ENCODE measurements at regions not wholly inside any gene's neighbourhood (a gene's known extent, or its start where the extent isn't known, plus 50 kb on each side); places are given as distances from the start of the nearest gene placed in this dataset.

DNA sequence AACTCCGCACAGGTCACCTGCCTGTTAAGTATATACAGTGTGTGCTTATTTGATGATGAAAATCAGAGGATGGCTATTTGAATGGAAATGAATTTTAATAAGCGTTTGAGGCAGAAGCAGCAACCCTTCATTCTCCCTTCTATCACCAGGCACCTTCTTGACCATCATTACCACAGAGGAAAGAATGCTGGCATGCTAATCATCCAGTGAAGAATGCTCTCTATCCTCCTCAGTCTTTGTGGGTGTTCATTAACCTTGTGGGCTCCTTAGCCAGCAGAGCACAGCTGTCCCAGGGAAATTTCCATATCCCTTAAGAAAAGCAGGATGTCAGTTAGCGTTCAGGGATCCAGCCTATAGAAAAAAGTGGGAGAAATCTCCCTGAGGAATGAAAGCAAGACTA is 428.0 kb upstream of the CAMK1G start:
- H2BK5ac ChIP-seq (ENCODE audit: low read depth, low read length, poor library complexity) = no peak overlapping the region
- H2BK120ac ChIP-seq (ENCODE audit: insufficient read depth, low read length, poor library complexity) = no peak overlapping the region
- no peak overlapping the region for H4K8ac ChIP-seq (ENCODE audit: low read depth, low read length)
- no peaks in the 10 kb centered on the region for H3K79me2 ChIP-seq (ENCODE audit: control insufficient read depth, insufficient read depth, low read length, poor library complexity)
- H4K91ac ChIP-seq (ENCODE audit: low read depth, low read length) = no peak overlapping the region
- H2AK5ac ChIP-seq (ENCODE audit: low read length) = no peak overlapping the region
- H3K36me3 ChIP-seq (ENCODE audit: control insufficient read depth in 1 of 2, insufficient read depth in 2 of 2, low read length in 2 of 2) = no peaks in the 10 kb centered on the region
- no peak overlapping the region for H3K14ac ChIP-seq (ENCODE audit: low read length)
- H3K79me1 ChIP-seq (ENCODE audit: low read length) = no peaks in the 10 kb centered on the region
- no peak overlapping the region for H3K4me3 ChIP-seq (ENCODE audit: low read depth, low read length)
- no peak overlapping the region for H3K4ac ChIP-seq (ENCODE audit: low read depth, low read length)
- no peak overlapping the region for H3K9ac ChIP-seq (ENCODE audit: low read length)
- H3K23ac ChIP-seq (ENCODE audit: low read length) = no peak overlapping the region
- no peaks in the 10 kb centered on the region for H3K4me1 ChIP-seq (ENCODE audit: control insufficient read depth in 1 of 2, insufficient read depth in 2 of 2, low read length in 2 of 2)
- H4K12ac ChIP-seq (ENCODE audit: low read depth, low read length) = no peak overlapping the region
- no peaks in the 10 kb centered on the region for H3K9me3 ChIP-seq (ENCODE audit: insufficient read depth, low read depth, low read length)
- H3K27me3 ChIP-seq (ENCODE audit: insufficient read depth, low read length) = no peaks in the 10 kb centered on the region
- no peak overlapping the region for H2BK12ac ChIP-seq (ENCODE audit: low read length)
- peak in 1 of 2 donors; percentile 51 for DNase-seq
- no peak overlapping the region for H3K27ac ChIP-seq (ENCODE audit: low read depth, low read length)
- H2AFZ ChIP-seq (ENCODE audit: insufficient read depth, low read length, poor library complexity) = no peak overlapping the region
- WGBS (ENCODE audit: extremely low coverage, insufficient coverage, insufficient read length) = no CpG with 5 or more reads among the region's 3 CpGs
- no peak overlapping the region for H3K4me2 ChIP-seq (ENCODE audit: low read length)
- no peak overlapping the region for H3K18ac ChIP-seq (ENCODE audit: low read length)

GRCh38 chr1:209156991-209157390 is 426.5 kb upstream of the CAMK1G start:
- no peak overlapping the region for H3K4me2 ChIP-seq (ENCODE audit: low read length)
- WGBS (ENCODE audit: extremely low coverage, insufficient coverage, insufficient read length) = no CpG with 5 or more reads among the region's 4 CpGs

DNA sequence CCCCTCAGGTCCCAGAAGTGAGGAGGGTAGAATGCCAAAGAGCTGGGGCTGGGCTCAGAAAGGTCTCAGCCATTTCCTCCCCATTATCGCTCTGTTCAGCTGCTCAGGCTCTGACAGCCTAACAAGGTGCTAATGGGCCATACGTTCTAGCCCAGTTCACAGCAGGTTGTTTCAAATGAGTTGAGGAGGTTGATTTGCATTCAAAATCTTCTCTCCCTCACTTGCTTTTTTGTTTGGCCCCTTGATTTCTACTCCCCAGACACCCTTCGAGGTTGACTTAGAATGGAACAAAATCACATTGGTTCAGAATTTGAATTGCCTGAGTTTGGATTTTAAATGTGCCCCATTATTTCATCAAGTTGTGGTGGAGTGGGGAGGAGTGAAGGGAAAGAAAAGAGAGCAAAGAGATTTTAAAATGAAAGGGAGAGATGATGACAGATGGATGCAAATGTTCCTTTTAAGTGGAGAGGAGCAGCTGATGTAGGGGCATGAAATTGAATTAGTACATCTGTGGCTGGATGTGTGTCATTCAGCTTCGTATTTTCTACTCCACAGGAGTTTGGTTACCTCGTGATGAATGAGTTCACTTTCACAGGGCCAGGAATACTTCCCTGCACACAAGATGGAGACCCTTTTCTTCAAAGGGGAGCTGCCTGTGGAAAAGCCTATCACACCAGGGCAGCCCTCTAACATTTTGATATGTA is 425.8 kb upstream of the CAMK1G start:
- no peak overlapping the region for H3K27ac ChIP-seq (ENCODE audit: low read depth, low read length)
- H3K9ac ChIP-seq (ENCODE audit: low read length) = no peak overlapping the region
- H3K9me3 ChIP-seq (ENCODE audit: insufficient read depth, low read depth, low read length) = no peaks in the 10 kb centered on the region
- no peak overlapping the region for H3K18ac ChIP-seq (ENCODE audit: low read length)
- no peaks in the 10 kb centered on the region for H3K27me3 ChIP-seq (ENCODE audit: insufficient read depth, low read length)
- no peak overlapping the region for H3K14ac ChIP-seq (ENCODE audit: low read length)
- DNase-seq = no peak
- H3K4me1 ChIP-seq (ENCODE audit: control insufficient read depth in 1 of 2, insufficient read depth in 2 of 2, low read length in 2 of 2) = no peaks in the 10 kb centered on the region
- H2BK12ac ChIP-seq (ENCODE audit: low read length) = no peak overlapping the region
- no peaks in the 10 kb centered on the region for H3K36me3 ChIP-seq (ENCODE audit: control insufficient read depth in 1 of 2, insufficient read depth in 2 of 2, low read length in 2 of 2)
- H3K23ac ChIP-seq (ENCODE audit: low read length) = no peak overlapping the region
- no peaks in the 10 kb centered on the region for H3K79me1 ChIP-seq (ENCODE audit: low read length)
- H4K8ac ChIP-seq (ENCODE audit: low read depth, low read length) = no peak overlapping the region
- no peak overlapping the region for H3K4me3 ChIP-seq (ENCODE audit: low read depth, low read length)
- no peak overlapping the region for H4K12ac ChIP-seq (ENCODE audit: low read depth, low read length)
- H2AK5ac ChIP-seq (ENCODE audit: low read length) = no peak overlapping the region
- no CpG with 5 or more reads among the region's 5 CpGs for WGBS (ENCODE audit: extremely low coverage, insufficient coverage, insufficient read length)
- H3K4ac ChIP-seq (ENCODE audit: low read depth, low read length) = no peak overlapping the region
- no peak overlapping the region for H3K4me2 ChIP-seq (ENCODE audit: low read length)
- no peaks in the 10 kb centered on the region for H3K79me2 ChIP-seq (ENCODE audit: control insufficient read depth, insufficient read depth, low read length, poor library complexity)
- H4K91ac ChIP-seq (ENCODE audit: low read depth, low read length) = no peak overlapping the region
- no peak overlapping the region for H2BK5ac ChIP-seq (ENCODE audit: low read depth, low read length, poor library complexity)
- H2BK120ac ChIP-seq (ENCODE audit: insufficient read depth, low read length, poor library complexity) = no peak overlapping the region
- no peak overlapping the region for H2AFZ ChIP-seq (ENCODE audit: insufficient read depth, low read length, poor library complexity)

More at GRCh38 chr1:209156991-209157390, 426.5 kb upstream of the CAMK1G start:
- Histone ChIP-seq H3K9ac (ENCODE audit: low read length) (no peak overlapping the region), H3K4me3 (ENCODE audit: low read depth, low read length) (no peak overlapping the region), H2AK5ac (ENCODE audit: low read length) (no peak overlapping the region), H2AFZ (ENCODE audit: insufficient read depth, low read length, poor library complexity) (no peak overlapping the region), H4K91ac (ENCODE audit: low read depth, low read length) (no peak overlapping the region), H3K79me2 (ENCODE audit: control insufficient read depth, insufficient read depth, low read length, poor library complexity) (no peaks in the 10 kb centered on the region), H3K27me3 (ENCODE audit: insufficient read depth, low read length) (no peaks in the 10 kb centered on the region), H3K23ac (ENCODE audit: low read length) (no peak overlapping the region), H3K18ac (ENCODE audit: low read length) (no peak overlapping the region), H3K27ac (ENCODE audit: low read depth, low read length) (no peak overlapping the region), H2BK12ac (ENCODE audit: low read length) (no peak overlapping the region), H3K9me3 (ENCODE audit: insufficient read depth, low read depth, low read length) (no peaks in the 10 kb centered on the region), H3K4me1 (ENCODE audit: control insufficient read depth in 1 of 2, insufficient read depth in 2 of 2, low read length in 2 of 2) (no peaks in the 10 kb centered on the region), H4K12ac (ENCODE audit: low read depth, low read length) (no peak overlapping the region), H4K8ac (ENCODE audit: low read depth, low read length) (no peak overlapping the region), H2BK120ac (ENCODE audit: insufficient read depth, low read length, poor library complexity) (no peak overlapping the region), H3K36me3 (ENCODE audit: control insufficient read depth in 1 of 2, insufficient read depth in 2 of 2, low read length in 2 of 2) (no peaks in the 10 kb centered on the region), H3K79me1 (ENCODE audit: low read length) (no peaks in the 10 kb centered on the region), H3K14ac (ENCODE audit: low read length) (no peak overlapping the region), H2BK5ac (ENCODE audit: low read depth, low read length, poor library complexity) (no peak overlapping the region), H3K4ac (ENCODE audit: low read depth, low read length) (no peak overlapping the region)
- DNase-seq = no peak

DNA sequence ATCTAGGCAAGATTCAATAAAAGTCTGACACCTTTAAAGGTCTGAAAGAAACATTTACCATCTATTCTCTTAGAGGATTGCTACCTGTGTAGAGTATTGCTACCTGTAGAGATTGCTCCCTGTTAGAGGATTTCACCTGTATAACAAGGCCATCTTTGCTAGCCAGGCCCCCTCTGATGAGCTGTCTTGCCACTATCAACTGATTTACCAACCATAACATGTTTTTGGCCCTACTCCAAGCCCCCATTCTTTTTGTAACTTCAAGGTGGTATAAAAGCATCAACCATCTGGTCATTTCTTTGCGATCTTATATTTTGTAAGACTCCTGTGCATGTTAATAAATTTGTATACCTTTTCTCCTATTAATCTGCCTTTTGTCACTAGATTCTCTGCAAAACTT is 424.7 kb upstream of the CAMK1G start:
- H3K79me2 ChIP-seq (ENCODE audit: control insufficient read depth, insufficient read depth, low read length, poor library complexity) = no peaks in the 10 kb centered on the region
- no peak overlapping the region for H2BK120ac ChIP-seq (ENCODE audit: insufficient read depth, low read length, poor library complexity)
- no peak overlapping the region for H4K8ac ChIP-seq (ENCODE audit: low read depth, low read length)
- no peaks in the 10 kb centered on the region for H3K36me3 ChIP-seq (ENCODE audit: control insufficient read depth in 1 of 2, insufficient read depth in 2 of 2, low read length in 2 of 2)
- H3K4me2 ChIP-seq (ENCODE audit: low read length) = no peak overlapping the region
- no peaks in the 10 kb centered on the region for H3K27me3 ChIP-seq (ENCODE audit: insufficient read depth, low read length)
- no peaks in the 10 kb centered on the region for H3K9me3 ChIP-seq (ENCODE audit: insufficient read depth, low read depth, low read length)
- H4K12ac ChIP-seq (ENCODE audit: low read depth, low read length) = no peak overlapping the region
- no peak overlapping the region for H2BK5ac ChIP-seq (ENCODE audit: low read depth, low read length, poor library complexity)
- no peak overlapping the region for H2AK5ac ChIP-seq (ENCODE audit: low read length)
- H3K4me3 ChIP-seq (ENCODE audit: low read depth, low read length) = no peak overlapping the region
- H3K79me1 ChIP-seq (ENCODE audit: low read length) = no peaks in the 10 kb centered on the region
- H3K9ac ChIP-seq (ENCODE audit: low read length) = no peak overlapping the region
- no CpG with 5 or more reads among the region's 1 CpG for WGBS (ENCODE audit: extremely low coverage, insufficient coverage, insufficient read length)
- no peak overlapping the region for H3K14ac ChIP-seq (ENCODE audit: low read length)
- no peak overlapping the region for H2BK12ac ChIP-seq (ENCODE audit: low read length)
- H2AFZ ChIP-seq (ENCODE audit: insufficient read depth, low read length, poor library complexity) = no peak overlapping the region
- no peak overlapping the region for H3K27ac ChIP-seq (ENCODE audit: low read depth, low read length)
- H3K4me1 ChIP-seq (ENCODE audit: control insufficient read depth in 1 of 2, insufficient read depth in 2 of 2, low read length in 2 of 2) = no peaks in the 10 kb centered on the region
- DNase-seq = no peak
- no peak overlapping the region for H3K18ac ChIP-seq (ENCODE audit: low read length)
- no peak overlapping the region for H4K91ac ChIP-seq (ENCODE audit: low read depth, low read length)
- H3K23ac ChIP-seq (ENCODE audit: low read length) = no peak overlapping the region
- H3K4ac ChIP-seq (ENCODE audit: low read depth, low read length) = no peak overlapping the region
